Skeletal muscle satellite cell (primary cell): ENCODE measurements at regions not wholly inside any gene's neighbourhood (a gene's known extent, or its start where the extent isn't known, plus 50 kb on each side); places are given as distances from the start of the nearest gene placed in this dataset.

ENCODE experiments used
- H3K27me3 ChIP-seq: 2 replicates; pipeline ENCODE4 v1.7.0; 2013; ENCODE audit warnings: low read length; ENCODE audit not compliant: control insufficient read depth, insufficient read depth
- H3K36me3 ChIP-seq: 2 replicates; pipeline ENCODE4 v1.7.0; 2013; ENCODE audit warnings: mild to moderate bottlenecking, control low read depth, low read length; ENCODE audit not compliant: insufficient read depth
- H3K4me1 ChIP-seq: 2 replicates; pipeline ENCODE4 v1.7.0; 2013; ENCODE audit warnings: low read length; ENCODE audit not compliant: control insufficient read depth, insufficient read depth
- H3K4me2 ChIP-seq: 2 replicates; pipeline ENCODE4 v1.7.0; 2013; ENCODE audit warnings: mild to moderate bottlenecking, low read length
- H3K4me3 ChIP-seq: 2 replicates; pipeline ENCODE4 v1.7.0; 2013; ENCODE audit warnings: low read length
- H3K9ac ChIP-seq: 2 replicates; pipeline ENCODE4 v1.7.0; 2013; ENCODE audit warnings: mild to moderate bottlenecking, low read depth, low read length, moderate library complexity
- H3K9me3 ChIP-seq: replicated peaks from 2 replicates; pipeline ENCODE4 v1.7.0; 2013; ENCODE audit warnings: mild to moderate bottlenecking, control low read depth, low read length

DNA sequence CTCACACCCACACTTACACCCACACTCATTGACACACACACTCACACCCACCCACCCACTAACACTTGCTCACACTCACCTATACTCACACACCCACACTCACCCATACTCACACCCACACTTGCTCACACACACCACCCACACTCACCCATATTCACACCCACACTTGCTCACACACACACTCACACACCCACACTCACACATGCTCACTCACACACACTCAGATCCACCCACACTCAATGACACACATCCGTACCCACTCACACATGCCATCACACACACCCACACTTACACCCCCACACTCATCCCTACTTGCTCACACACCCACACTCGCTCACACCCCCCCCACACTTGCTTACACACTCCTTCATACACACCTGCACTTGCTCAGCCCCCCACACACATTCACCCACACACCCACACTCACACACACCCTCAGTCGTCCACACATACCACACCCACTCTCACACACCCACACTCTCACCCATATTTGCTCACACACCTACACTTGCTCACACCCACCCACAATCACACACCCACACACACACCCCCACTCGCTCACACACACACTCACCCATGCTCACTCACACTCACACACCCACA is 321.1 kb upstream of the N4BP1 start:
- no peaks in the 10 kb centered on the region for H3K36me3 ChIP-seq
- H3K9ac ChIP-seq: no peak overlapping the region
- H3K4me2 ChIP-seq: no peak overlapping the region
- H3K27me3 ChIP-seq: no peaks in the 10 kb centered on the region
- peaks cover 9% of the 10 kb centered on the region for H3K9me3 ChIP-seq
- no peak overlapping the region for H3K4me3 ChIP-seq
- H3K4me1 ChIP-seq: no peaks in the 10 kb centered on the region

DNA sequence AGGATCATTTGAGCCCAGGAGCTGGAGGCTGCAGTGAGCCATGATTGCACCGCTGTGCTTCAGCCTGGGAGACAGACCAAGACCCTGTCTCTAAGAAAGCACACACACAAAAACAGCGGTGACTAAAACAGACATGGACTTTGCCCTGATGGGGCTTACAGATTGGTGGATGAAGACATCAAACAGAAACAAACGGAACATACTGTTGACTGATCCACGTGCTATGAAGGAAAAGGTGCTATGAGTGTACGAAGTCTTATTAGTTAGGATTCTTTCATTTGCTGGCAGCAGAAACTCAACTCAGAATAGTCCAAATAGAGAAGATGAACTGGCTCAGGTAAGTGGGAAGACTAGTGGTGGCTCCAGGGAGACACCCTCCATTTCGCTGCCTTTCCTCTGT is 309.8 kb upstream of the N4BP1 start:
- Histone ChIP-seq H3K4me2 (no peak overlapping the region), H3K9me3 (no peaks in the 10 kb centered on the region), H3K4me3 (no peak overlapping the region), H3K4me1 (no peaks in the 10 kb centered on the region), H3K36me3 (no peaks in the 10 kb centered on the region), H3K27me3 (no peaks in the 10 kb centered on the region), H3K9ac (no peak overlapping the region)

DNA sequence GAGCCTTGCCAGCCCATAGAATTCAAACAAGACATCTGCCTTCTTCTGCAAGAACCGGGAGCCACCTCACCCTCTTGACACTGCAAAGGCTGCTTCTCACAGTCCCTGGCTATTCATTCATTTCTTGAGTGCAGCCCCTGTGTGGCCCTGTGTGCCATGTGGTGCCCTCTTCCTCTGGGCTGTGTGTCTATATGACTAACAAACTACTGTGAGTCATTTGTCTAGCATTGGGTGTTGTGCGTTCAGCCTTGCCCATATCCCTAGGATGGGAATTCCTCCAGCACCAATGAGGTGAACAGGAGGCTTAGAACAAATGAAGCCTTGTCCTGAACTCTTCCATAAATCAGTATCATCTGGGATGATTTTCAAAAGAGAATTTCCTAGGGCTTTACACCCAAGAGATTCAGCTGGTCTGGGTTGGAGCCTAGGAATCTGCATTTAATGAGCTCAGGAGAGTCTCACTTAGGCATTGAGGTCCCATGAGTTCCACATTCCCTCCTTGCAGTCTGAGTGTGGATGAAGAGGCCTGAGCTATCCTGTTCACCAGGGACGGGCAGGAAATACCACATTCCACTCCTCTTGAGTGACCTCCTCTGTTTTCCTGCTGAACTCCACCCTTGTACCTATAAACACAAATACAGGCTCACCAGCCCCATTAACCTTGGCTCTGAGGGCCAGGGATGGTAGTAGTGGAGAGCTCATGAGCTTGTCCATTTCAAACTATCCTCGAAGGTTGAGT is 308.7 kb upstream of the N4BP1 start:
- Histone ChIP-seq H3K4me2 (no peak overlapping the region), H3K4me1 (no peaks in the 10 kb centered on the region), H3K4me3 (no peak overlapping the region), H3K27me3 (no peaks in the 10 kb centered on the region), H3K9me3 (no peaks in the 10 kb centered on the region), H3K36me3 (no peaks in the 10 kb centered on the region), H3K9ac (no peak overlapping the region)

DNA sequence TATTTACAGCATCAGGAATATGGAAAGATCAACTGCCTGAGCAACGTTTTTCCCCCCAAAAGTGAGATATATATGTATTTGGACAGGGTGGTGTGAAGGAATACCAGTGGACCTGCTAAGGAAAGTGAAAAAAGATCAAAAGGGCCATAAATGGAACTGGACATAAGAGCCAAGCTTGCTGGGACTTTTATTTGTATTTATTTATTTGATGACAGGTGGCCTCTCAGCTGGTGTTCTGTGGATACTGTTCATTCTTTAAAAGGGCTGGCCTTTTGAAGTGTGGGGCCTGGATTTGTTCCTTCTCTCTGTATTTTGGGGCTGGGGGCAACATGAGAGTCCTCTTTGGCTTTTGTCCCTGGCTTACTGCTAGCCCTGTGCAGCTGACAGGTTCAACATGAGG is 306.6 kb upstream of the N4BP1 start:
- Histone ChIP-seq H3K4me2 (no peak overlapping the region), H3K9me3 (no peaks in the 10 kb centered on the region), H3K36me3 (no peaks in the 10 kb centered on the region), H3K4me3 (no peak overlapping the region), H3K4me1 (no peaks in the 10 kb centered on the region), H3K27me3 (no peaks in the 10 kb centered on the region), H3K9ac (no peak overlapping the region)

DNA sequence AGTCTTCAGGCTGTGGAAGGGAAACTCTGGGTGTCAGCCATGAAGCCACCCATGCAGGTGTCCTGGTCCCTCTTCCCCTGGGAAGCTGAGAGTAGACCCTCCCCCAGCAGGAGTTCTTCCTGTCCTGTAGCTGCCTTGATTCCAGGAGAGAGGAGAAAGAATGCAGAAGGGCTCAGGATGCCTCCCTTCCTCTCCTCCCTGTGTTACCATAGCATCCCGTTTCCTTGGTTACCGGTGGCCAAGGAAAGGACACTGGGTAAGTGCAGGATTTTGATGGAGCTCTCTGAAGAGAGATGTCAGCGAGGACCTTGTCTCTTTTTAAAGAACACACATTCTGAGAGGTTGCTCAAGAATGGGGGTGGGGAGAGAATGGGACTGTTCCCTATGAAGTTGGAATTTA is 304.1 kb upstream of the N4BP1 start:
- Histone ChIP-seq H3K27me3 (no peaks in the 10 kb centered on the region), H3K4me3 (no peak overlapping the region), H3K9ac (no peak overlapping the region), H3K9me3 (no peaks in the 10 kb centered on the region), H3K4me2 (no peak overlapping the region), H3K4me1 (no peaks in the 10 kb centered on the region), H3K36me3 (no peaks in the 10 kb centered on the region)

DNA sequence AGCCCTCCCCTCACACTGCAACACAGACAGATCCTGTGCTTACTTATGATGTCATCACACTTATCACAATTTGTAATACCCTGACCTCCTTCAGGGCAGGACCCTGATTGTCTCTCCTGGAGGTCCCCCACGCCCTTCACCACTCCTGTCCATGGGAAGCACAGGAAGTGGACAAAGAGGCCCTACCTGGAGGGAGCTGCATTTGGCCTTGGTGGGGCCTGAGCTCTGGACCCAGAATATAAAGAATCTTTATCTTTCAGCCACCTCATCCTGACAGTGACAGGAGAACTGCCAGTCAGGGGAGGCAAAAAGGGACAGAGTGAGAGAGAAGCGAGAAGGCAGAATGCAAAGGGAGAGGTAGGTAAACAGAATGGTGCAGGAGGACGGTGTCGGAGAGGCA is 303.4 kb upstream of the N4BP1 start:
- Histone ChIP-seq H3K4me1 (no peaks in the 10 kb centered on the region), H3K36me3 (no peaks in the 10 kb centered on the region), H3K27me3 (no peaks in the 10 kb centered on the region)

DNA sequence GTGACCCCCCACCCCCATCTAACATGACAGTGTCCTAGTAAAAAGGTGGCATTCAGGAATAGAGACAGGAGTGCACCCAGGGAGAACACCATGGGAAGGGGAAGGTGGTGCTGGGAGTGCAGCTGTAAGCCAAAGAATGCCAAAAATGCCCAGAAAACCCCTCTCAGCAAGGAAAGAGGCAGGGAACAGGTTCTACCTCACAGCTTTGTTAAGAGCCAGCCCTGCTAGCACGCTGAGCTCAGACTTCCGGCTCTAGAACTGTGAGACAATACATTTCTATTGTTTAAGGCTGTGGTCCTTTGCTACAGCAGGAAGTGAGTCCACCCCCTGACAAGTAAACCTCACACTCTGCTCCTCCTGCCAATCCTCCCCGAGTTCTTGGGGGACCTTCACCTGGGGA is 302.4 kb upstream of the N4BP1 start:
- H3K4me3 ChIP-seq: no peak overlapping the region
- H3K9me3 ChIP-seq: peaks cover under 1% of the 10 kb centered on the region
- no peak overlapping the region for H3K4me2 ChIP-seq
- no peaks in the 10 kb centered on the region for H3K27me3 ChIP-seq
- no peaks in the 10 kb centered on the region for H3K4me1 ChIP-seq
- no peaks in the 10 kb centered on the region for H3K36me3 ChIP-seq
- H3K9ac ChIP-seq: no peak overlapping the region

More for the DNA sequence above, 303.4 kb upstream of the N4BP1 start:
- H3K4me2 ChIP-seq: no peak overlapping the region
- H3K4me3 ChIP-seq: no peak overlapping the region
- no peaks in the 10 kb centered on the region for H3K9me3 ChIP-seq
- no peak overlapping the region for H3K9ac ChIP-seq

DNA sequence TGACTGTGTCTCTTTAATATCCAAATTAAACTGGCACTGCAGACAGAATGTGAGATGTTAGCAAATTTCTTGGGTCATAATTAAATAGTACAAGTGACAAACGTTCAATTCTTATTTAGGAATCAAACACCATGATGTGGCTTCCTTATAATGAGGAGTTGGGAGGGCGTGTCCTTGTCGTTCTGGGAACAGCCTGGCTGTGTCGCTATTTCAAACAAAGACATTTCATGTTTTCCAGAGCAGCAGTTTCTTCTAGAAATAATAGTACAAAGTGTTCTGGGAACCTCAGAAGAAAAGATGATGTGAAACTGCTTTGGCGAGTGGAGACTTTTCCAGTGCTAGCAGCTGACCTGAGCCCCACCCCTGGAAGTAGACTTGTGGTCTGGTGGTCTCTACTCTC is 301.7 kb upstream of the N4BP1 start:
- no peaks in the 10 kb centered on the region for H3K27me3 ChIP-seq
- H3K4me2 ChIP-seq: no peak overlapping the region
- no peaks in the 10 kb centered on the region for H3K4me1 ChIP-seq
- H3K9me3 ChIP-seq: peaks cover 4% of the 10 kb centered on the region
- H3K9ac ChIP-seq: no peak overlapping the region
- no peaks in the 10 kb centered on the region for H3K36me3 ChIP-seq
- no peak overlapping the region for H3K4me3 ChIP-seq

DNA sequence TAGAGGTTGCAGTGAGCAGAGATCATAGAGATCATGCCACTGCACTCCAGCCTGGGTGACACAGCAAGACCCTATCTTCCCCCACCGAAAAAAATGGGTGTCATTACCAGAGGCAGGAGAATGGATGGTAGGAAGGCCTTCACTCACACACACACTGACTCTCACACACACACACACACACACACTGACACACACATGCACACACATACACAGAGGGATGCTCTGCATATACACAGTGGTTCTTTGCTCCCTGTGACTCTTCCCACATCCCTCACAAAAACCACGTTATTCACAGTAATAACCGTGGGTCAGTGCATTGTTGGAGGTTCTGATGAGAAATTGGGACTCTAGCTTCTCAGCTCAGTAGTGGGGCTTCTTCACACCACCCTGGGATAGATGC is 300.2 kb upstream of the N4BP1 start:
- peaks cover 4% of the 10 kb centered on the region for H3K9me3 ChIP-seq
- H3K36me3 ChIP-seq: no peaks in the 10 kb centered on the region
- no peak overlapping the region for H3K4me2 ChIP-seq
- no peaks in the 10 kb centered on the region for H3K4me1 ChIP-seq
- no peak overlapping the region for H3K4me3 ChIP-seq
- no peaks in the 10 kb centered on the region for H3K27me3 ChIP-seq
- H3K9ac ChIP-seq: no peak overlapping the region

DNA sequence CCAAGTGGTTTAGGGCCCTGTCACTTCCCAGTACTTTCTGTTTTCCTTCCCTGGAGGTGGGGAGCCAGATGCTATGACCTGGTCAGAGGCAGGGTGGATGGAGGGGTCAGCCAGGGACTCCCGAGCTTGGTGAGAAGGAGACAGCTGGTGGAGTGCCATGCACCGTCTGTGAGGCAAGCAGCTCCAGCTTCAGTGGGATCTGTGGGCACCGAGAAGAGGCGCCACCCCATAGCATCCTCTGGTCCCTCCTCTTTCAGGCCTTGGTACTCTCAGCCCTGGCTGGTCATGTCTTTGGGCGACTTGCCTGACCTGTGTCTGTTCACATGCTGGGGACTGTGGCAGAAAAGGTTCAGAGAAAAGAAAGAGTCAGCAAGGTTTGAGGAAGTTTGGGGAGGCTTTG is 299.3 kb upstream of the N4BP1 start:
- no peaks in the 10 kb centered on the region for H3K36me3 ChIP-seq
- H3K27me3 ChIP-seq: no peaks in the 10 kb centered on the region
- H3K9me3 ChIP-seq: peaks cover 4% of the 10 kb centered on the region
- no peaks in the 10 kb centered on the region for H3K4me1 ChIP-seq
- no peak overlapping the region for H3K9ac ChIP-seq
- H3K4me2 ChIP-seq: no peak overlapping the region
- no peak overlapping the region for H3K4me3 ChIP-seq

DNA sequence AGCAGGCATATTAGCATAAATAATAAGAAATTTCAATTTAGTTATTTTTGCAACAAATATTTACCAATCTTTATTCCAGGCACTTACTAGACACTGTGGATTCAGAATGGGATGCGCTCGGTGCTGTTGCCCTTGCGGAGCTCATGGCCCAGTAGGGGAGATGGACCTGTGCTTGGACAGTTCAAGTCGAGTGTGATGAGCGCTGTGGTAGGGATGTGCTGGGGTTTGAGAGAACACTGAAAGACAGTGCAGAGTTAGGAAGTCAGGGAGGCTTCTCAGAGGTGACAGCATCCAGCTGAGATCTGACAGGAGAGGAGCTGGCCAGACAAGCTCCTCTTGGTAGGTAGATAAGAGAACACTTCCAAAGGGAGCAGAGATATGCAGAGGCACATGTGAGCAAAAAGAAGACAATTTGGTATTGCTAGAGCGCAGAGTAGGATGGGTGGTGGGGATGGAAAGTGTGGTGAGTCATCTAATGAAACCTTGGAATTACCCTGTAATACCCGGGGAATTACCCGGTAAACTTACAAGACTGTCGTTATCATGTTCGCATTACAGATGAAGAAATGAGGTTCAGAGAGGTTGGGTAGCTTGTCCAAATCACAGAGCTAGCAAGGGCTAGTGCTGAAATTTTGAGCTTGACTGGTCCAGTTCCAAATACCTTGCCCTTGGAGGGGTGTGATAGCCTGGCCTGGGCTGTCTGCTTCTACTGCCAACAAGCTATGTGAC is 298.1 kb upstream of the N4BP1 start:
- H3K36me3 ChIP-seq: no peaks in the 10 kb centered on the region
- peaks cover 4% of the 10 kb centered on the region for H3K9me3 ChIP-seq
- no peak overlapping the region for H3K9ac ChIP-seq

More for the DNA sequence above, 298.1 kb upstream of the N4BP1 start:
- no peak overlapping the region for H3K4me2 ChIP-seq
- no peak overlapping the region for H3K4me3 ChIP-seq
- no peaks in the 10 kb centered on the region for H3K4me1 ChIP-seq
- peaks cover 5% of the 10 kb centered on the region for H3K27me3 ChIP-seq
